Keratinocyte (primary cell): ENCODE measurements at regions not wholly inside any gene's neighbourhood (a gene's known extent, or its start where the extent isn't known, plus 50 kb on each side); places are given as distances from the start of the nearest gene placed in this dataset.

Experiments used
- DNase-seq: peaks from one replicate; pipeline ENCODE4 v3.0.0-alpha.2; 2011; ENCODE audit warnings: low read depth, missing footprints, low spot score
- FAIRE-seq: peaks from 2 replicates; lab custom pipeline; 2011; peaks lifted over from hg19 to GRCh38; lab: Jason Lieb, UNC
- H2AFZ ChIP-seq: 2 replicates; pipeline ENCODE4 v1.6.0; 2012; ENCODE audit warnings: low read length, control low read depth, inconsistent platforms; ENCODE audit not compliant: control insufficient read depth
- H3K27ac ChIP-seq: 2 replicates; pipeline ENCODE4 v1.5.1; 2011; ENCODE audit warnings: low read length; ENCODE audit not compliant: control insufficient read depth, insufficient read depth
- H3K27me3 ChIP-seq: 3 replicates; pipeline ENCODE4 v1.6.0; 2011; ENCODE audit warnings: low read length; ENCODE audit not compliant: control insufficient read depth, insufficient read depth; ENCODE audit errors: extremely low read depth
- H3K36me3 ChIP-seq, 2 experiments: 2 replicates in 1 of 2; 3 replicates in 1 of 2; pipeline ENCODE4 v1.5.1; 2011; ENCODE audit warnings: low read length in 2 of 2, mild to moderate bottlenecking in 1 of 2; ENCODE audit not compliant: control insufficient read depth in 2 of 2, insufficient read depth in 2 of 2; ENCODE audit errors: extremely low read depth in 1 of 2
- H3K4me1 ChIP-seq: 3 replicates; pipeline ENCODE4 v1.5.1; 2011; ENCODE audit warnings: low read length; ENCODE audit not compliant: control insufficient read depth, insufficient read depth; ENCODE audit errors: extremely low read depth
- H3K4me2 ChIP-seq: 3 replicates; pipeline ENCODE4 v1.6.0; 2011; ENCODE audit warnings: low read depth, low read length; ENCODE audit not compliant: control insufficient read depth, insufficient read depth; ENCODE audit errors: extremely low read depth
- H3K4me3 ChIP-seq, 3 experiments: fragments of 200-600 bp in 1 of 3; sonication (generic) in 1 of 3; 2 replicates in 2 of 3; 3 replicates in 1 of 3; pipeline ENCODE4 v1.5.1; 2011 to 2016; ENCODE audit warnings: low read length in 3 of 3, mild to moderate bottlenecking in 3 of 3, control low read depth in 2 of 3, inconsistent platforms in 1 of 3, low read depth in 1 of 3, mixed read lengths in 1 of 3, mixed run types in 1 of 3, moderate library complexity in 1 of 3; ENCODE audit not compliant: control insufficient read depth in 2 of 3, insufficient read depth in 2 of 3; ENCODE audit errors: extremely low read depth in 1 of 3
- H3K79me2 ChIP-seq: 2 replicates; pipeline ENCODE4 v1.6.0; 2012; ENCODE audit warnings: low read length; ENCODE audit not compliant: control insufficient read depth, insufficient read depth
- H3K9ac ChIP-seq: 3 replicates; pipeline ENCODE4 v1.6.0; 2011; ENCODE audit warnings: low read length; ENCODE audit not compliant: control insufficient read depth, insufficient read depth; ENCODE audit errors: extremely low read depth
- H3K9me1 ChIP-seq: 3 replicates; pipeline ENCODE4 v1.6.0; 2011; ENCODE audit warnings: low read length; ENCODE audit not compliant: control insufficient read depth, insufficient read depth; ENCODE audit errors: extremely low read depth
- H3K9me3 ChIP-seq: 2 replicates; pipeline ENCODE4 v1.5.1; 2012; ENCODE audit warnings: low read depth, low read length; ENCODE audit not compliant: control insufficient read depth
- H4K20me1 ChIP-seq: 3 replicates; pipeline ENCODE4 v1.6.0; 2011; ENCODE audit warnings: low read length; ENCODE audit not compliant: control insufficient read depth, insufficient read depth; ENCODE audit errors: extremely low read depth
- EZH2 ChIP-seq: IDR thresholded peaks from one replicate; pipeline ENCODE4 v1.6.1; 2012; ENCODE audit warnings: inconsistent platforms, mild to moderate bottlenecking, low read length, moderate library complexity
- dilution Hi-C: fragments of 300-500 bp; cut with MboI; formaldehyde crosslinking; loops from one replicate; pipeline ENCODE4 v1.7.0; 2020; ENCODE audit warnings: low sequenced_read_pairs; ENCODE audit not compliant: extremely low pct_ligation_motif_present
- TF ChIP-seq, protein P1 (sequence below), 3 experiments: IDR thresholded peaks in 1 of 3; conservative IDR thresholded peaks in 1 of 3; optimal IDR thresholded peaks in 1 of 3; 2 replicates in 2 of 3; 3 replicates in 1 of 3; pipeline versions ENCODE3 to v1.5.1; 2011; ENCODE audit warnings: low read length in 3 of 3, mild to moderate bottlenecking in 3 of 3, moderate library complexity in 2 of 3, control low read depth in 1 of 3, inconsistent platforms in 1 of 3; ENCODE audit not compliant: insufficient read depth in 2 of 3; ENCODE audit errors: extremely low read depth in 1 of 3

DNA sequence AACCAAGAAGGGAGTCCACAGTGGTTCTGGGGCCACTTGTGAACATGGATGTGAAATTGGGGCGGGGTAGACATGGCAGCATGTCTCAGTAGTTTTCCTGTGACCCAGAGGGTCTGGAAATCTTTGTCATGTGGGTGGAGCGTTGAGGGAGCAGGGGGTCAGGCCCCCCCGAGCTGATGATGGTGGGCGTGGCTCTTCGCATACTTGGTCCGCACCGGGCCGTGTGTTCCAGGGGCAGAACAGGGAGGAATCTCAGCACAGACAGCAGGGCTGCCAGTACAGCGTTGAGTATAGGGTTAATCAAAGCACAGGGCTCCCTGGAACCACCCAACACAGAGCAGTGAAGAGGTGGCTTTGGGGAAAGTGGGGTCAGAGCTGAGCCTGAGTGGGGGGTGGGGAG lies 267.5 kb downstream of the SEC14L1 start:
- H3K36me3 ChIP-seq = peaks cover 12 to 16% of the 10 kb centered on the region in 2 experiments
- TF ChIP-seq EZH2 = no peak
- TF ChIP-seq, protein P1, sequence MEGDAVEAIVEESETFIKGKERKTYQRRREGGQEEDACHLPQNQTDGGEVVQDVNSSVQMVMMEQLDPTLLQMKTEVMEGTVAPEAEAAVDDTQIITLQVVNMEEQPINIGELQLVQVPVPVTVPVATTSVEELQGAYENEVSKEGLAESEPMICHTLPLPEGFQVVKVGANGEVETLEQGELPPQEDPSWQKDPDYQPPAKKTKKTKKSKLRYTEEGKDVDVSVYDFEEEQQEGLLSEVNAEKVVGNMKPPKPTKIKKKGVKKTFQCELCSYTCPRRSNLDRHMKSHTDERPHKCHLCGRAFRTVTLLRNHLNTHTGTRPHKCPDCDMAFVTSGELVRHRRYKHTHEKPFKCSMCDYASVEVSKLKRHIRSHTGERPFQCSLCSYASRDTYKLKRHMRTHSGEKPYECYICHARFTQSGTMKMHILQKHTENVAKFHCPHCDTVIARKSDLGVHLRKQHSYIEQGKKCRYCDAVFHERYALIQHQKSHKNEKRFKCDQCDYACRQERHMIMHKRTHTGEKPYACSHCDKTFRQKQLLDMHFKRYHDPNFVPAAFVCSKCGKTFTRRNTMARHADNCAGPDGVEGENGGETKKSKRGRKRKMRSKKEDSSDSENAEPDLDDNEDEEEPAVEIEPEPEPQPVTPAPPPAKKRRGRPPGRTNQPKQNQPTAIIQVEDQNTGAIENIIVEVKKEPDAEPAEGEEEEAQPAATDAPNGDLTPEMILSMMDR (optimal IDR thresholded peaks at IDR 0.05 in 1 of 3, IDR thresholded peaks at IDR 0.05 in 1 of 3, conservative IDR thresholded peaks at IDR 0.05 in 1 of 3; ENCODE audit: extremely low read depth in 1 of 3, insufficient read depth in 2 of 3, low read length in 3 of 3) = no peak
- H3K27me3 ChIP-seq = no peaks in the 10 kb centered on the region
- H3K79me2 ChIP-seq = peaks cover 70% of the 10 kb centered on the region
- H3K9me3 ChIP-seq = no peaks in the 10 kb centered on the region
- peak overlapping the region; percentile 66 for H3K4me2 ChIP-seq
- no peak overlapping the region for H2AFZ ChIP-seq
- H3K4me3 ChIP-seq = peak overlapping the region in 1 of 3 experiments; percentile 18
- H3K9ac ChIP-seq = peak overlapping the region; percentile 40
- no peak for DNase-seq
- dilution Hi-C loops = no loop called here
- H3K27ac ChIP-seq = peak overlapping the region; percentile 55
- FAIRE-seq = no peak
- peaks cover 11% of the 10 kb centered on the region for H3K9me1 ChIP-seq
- H3K4me1 ChIP-seq = peaks cover 59% of the 10 kb centered on the region
- H4K20me1 ChIP-seq = peaks cover 24% of the 10 kb centered on the region

GRCh38 chr17:77409282-77410161 lies 268.8 kb downstream of the SEC14L1 start:
- peak overlapping the region; percentile 60 for H3K4me2 ChIP-seq

More at GRCh38 chr17:77409282-77410161, 268.8 kb downstream of the SEC14L1 start:
- Histone ChIP-seq H3K9me1 (peaks cover 8% of the 10 kb centered on the region), H3K36me3 (peaks cover 6 to 10% of the 10 kb centered on the region in 2 experiments), H3K9me3 (no peaks in the 10 kb centered on the region), H3K4me3 (no peak overlapping the region), H3K27ac (peak overlapping the region; percentile 55), H3K27me3 (no peaks in the 10 kb centered on the region), H3K9ac (peak overlapping the region; percentile 26), H3K4me1 (peaks cover 46% of the 10 kb centered on the region), H4K20me1 (peaks cover 12% of the 10 kb centered on the region), H3K79me2 (peaks cover 63% of the 10 kb centered on the region), H2AFZ (no peak overlapping the region)
- dilution Hi-C loops = no loop called here
- TF ChIP-seq EZH2 = no peak
- TF ChIP-seq, protein P1 (optimal IDR thresholded peaks at IDR 0.05 in 1 of 3, IDR thresholded peaks at IDR 0.05 in 1 of 3, conservative IDR thresholded peaks at IDR 0.05 in 1 of 3; ENCODE audit: extremely low read depth in 1 of 3, insufficient read depth in 2 of 3, low read length in 3 of 3) = no peak
- DNase-seq (no peak), FAIRE-seq (peak; percentile 51)
